Astrocyte of the spinal cord (primary cell): ENCODE measurements at regions not wholly inside any gene's neighbourhood (a gene's known extent, or its start where the extent isn't known, plus 50 kb on each side); places are given as distances from the start of the nearest gene placed in this dataset.

Experiments used
- DNase-seq: peaks from one replicate; pipeline ENCODE4 v3.0.0; 2011; ENCODE audit warnings: low read depth, low spot score
- H3K4me3 ChIP-seq: 2 replicates; pipeline ENCODE4 v1.5.1; 2011; ENCODE audit warnings: low read depth, mild to moderate bottlenecking, low read length, moderate library complexity
- CTCF ChIP-seq: IDR thresholded peaks from 2 replicates; pipeline ENCODE4 v1.5.1; 2012; ENCODE audit warnings: low read depth, mild to moderate bottlenecking, low read length, inconsistent platforms
- in situ Hi-C: cut with HindIII; loops from 2 replicates; pipeline ENCODE4 v1.10.0; 2017; ENCODE audit warnings: low sequenced_read_pairs

GRCh38 chr22:22129387-22129786 lies 115.2 kb upstream of the VPREB1 start:
- no peak overlapping the region for H3K4me3 ChIP-seq
- in situ Hi-C loops: no loop called here
- DNase-seq: no peak
- TF ChIP-seq CTCF: no peak

- no peak for DNase-seq
- in situ Hi-C loops: no loop called here
- no peak overlapping the region for H3K4me3 ChIP-seq
- no peak for TF ChIP-seq CTCF
These were observed 116.1 kb upstream of the VPREB1 start for GRCh38 chr22:22128440-22128839.

- H3K4me3 ChIP-seq: no peak overlapping the region
- no peak for DNase-seq
- in situ Hi-C loops: no loop called here
- TF ChIP-seq CTCF: no peak
These were observed 117.5 kb upstream of the VPREB1 start for GRCh38 chr22:22127100-22127499.

- no peak overlapping the region for H3K4me3 ChIP-seq
- no peak for DNase-seq
- in situ Hi-C loops: no loop called here
- TF ChIP-seq CTCF: no peak
These were observed 118.8 kb upstream of the VPREB1 start for GRCh38 chr22:22125579-22126468.

GRCh38 chr22:22125028-22125578 lies 119.5 kb upstream of the VPREB1 start:
- in situ Hi-C loops: no loop called here

GRCh38 chr22:22124374-22124773 lies 120.2 kb upstream of the VPREB1 start:
- no peak overlapping the region for H3K4me3 ChIP-seq
- in situ Hi-C loops: no loop called here
- DNase-seq: no peak
- TF ChIP-seq CTCF: no peak

More at GRCh38 chr22:22125028-22125578, 119.5 kb upstream of the VPREB1 start:
- DNase-seq: no peak
- no peak for TF ChIP-seq CTCF
- no peak overlapping the region for H3K4me3 ChIP-seq
